ENCODE measurements at regions not wholly inside any gene's neighbourhood (a gene's known extent, or its start where the extent isn't known, plus 50 kb on each side); places are given as distances from the start of the nearest gene placed in this dataset.

DNA sequence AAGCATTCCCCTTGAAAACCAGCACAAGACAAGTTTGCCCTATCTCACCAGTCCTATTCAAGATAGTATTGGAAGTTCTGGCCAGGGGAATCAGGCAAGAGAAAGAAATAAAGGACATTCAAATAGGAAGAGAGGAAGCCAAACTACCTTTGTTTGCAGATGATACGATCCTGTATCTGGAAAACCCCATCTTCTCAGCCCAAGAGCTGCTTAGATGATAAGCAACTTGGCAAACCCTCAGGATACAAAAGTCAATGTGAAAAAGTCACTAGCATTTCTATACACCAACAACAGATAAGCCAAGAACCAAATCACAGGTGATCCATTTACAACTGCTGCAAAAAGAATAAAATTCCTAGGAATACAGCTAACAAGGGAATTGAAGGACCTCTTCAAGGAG, 403.7 kb upstream of the AZI2 start:
- TF ChIP-seq, protein P1, sequence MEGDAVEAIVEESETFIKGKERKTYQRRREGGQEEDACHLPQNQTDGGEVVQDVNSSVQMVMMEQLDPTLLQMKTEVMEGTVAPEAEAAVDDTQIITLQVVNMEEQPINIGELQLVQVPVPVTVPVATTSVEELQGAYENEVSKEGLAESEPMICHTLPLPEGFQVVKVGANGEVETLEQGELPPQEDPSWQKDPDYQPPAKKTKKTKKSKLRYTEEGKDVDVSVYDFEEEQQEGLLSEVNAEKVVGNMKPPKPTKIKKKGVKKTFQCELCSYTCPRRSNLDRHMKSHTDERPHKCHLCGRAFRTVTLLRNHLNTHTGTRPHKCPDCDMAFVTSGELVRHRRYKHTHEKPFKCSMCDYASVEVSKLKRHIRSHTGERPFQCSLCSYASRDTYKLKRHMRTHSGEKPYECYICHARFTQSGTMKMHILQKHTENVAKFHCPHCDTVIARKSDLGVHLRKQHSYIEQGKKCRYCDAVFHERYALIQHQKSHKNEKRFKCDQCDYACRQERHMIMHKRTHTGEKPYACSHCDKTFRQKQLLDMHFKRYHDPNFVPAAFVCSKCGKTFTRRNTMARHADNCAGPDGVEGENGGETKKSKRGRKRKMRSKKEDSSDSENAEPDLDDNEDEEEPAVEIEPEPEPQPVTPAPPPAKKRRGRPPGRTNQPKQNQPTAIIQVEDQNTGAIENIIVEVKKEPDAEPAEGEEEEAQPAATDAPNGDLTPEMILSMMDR (IDR thresholded peaks at IDR 0.05; ENCODE audit: low read length) = no peak
- TF ChIP-seq EZH2phosphoT487 (IDR thresholded peaks at IDR 0.05; ENCODE audit: low read length) = no peak

Measured in MM.1S (cell line).